ENCODE measurements at regions not wholly inside any gene's neighbourhood (a gene's known extent, or its start where the extent isn't known, plus 50 kb on each side); places are given as distances from the start of the nearest gene placed in this dataset.

GRCh38 chr9:14482856-14483255, 168.9 kb upstream of the NFIB start:
- TF ChIP-seq, protein P1, sequence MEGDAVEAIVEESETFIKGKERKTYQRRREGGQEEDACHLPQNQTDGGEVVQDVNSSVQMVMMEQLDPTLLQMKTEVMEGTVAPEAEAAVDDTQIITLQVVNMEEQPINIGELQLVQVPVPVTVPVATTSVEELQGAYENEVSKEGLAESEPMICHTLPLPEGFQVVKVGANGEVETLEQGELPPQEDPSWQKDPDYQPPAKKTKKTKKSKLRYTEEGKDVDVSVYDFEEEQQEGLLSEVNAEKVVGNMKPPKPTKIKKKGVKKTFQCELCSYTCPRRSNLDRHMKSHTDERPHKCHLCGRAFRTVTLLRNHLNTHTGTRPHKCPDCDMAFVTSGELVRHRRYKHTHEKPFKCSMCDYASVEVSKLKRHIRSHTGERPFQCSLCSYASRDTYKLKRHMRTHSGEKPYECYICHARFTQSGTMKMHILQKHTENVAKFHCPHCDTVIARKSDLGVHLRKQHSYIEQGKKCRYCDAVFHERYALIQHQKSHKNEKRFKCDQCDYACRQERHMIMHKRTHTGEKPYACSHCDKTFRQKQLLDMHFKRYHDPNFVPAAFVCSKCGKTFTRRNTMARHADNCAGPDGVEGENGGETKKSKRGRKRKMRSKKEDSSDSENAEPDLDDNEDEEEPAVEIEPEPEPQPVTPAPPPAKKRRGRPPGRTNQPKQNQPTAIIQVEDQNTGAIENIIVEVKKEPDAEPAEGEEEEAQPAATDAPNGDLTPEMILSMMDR (IDR thresholded peaks at IDR 0.05), result no peak
- TF ChIP-seq POLR2A (IDR thresholded peaks at IDR 0.05), result no peak

All from adrenal gland (tissue), 5 donors.